ENCODE measurements at regions not wholly inside any gene's neighbourhood (a gene's known extent, or its start where the extent isn't known, plus 50 kb on each side); places are given as distances from the start of the nearest gene placed in this dataset.

GRCh38 chrX:45668686-45669443, 468.2 kb upstream of the DIPK2B start:
- TF ChIP-seq CTCF (IDR thresholded peaks at IDR 0.05) (no peak), POLR2A (IDR thresholded peaks at IDR 0.05) (no peak)
